D341Med (cell line): ENCODE measurements at regions not wholly inside any gene's neighbourhood (a gene's known extent, or its start where the extent isn't known, plus 50 kb on each side); places are given as distances from the start of the nearest gene placed in this dataset.
"Not testable (repeated sequence)": the region's sequence is repeated elsewhere in the genome, so short reads cannot be mapped to it uniquely, and the experiment has no call there.

Source experiments
- DNase-seq: peaks from one replicate; pipeline ENCODE4 v3.0.0; 2012; ENCODE audit warnings: low spot score

DNA sequence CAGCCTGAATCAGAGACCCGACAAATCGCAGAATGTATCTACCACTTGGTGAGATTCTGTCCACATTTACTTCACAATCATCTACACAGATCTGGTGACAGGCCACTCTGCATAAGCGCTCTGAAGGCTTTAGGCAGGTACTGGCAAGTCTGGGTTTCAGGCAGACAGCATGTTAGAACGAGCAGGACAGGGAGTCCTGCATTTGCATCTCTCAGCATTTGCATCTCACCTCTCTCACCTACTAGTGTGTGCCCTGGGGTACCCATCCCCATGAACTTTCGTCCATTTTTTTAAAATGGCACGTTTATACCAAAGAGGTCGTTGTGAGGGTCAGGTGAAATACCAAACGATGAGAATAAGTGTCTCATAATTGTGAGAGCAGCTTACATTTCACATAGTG lies 108.2 kb downstream of the SPATA31A1 start:
- DNase-seq: not testable (repeated sequence)

DNA sequence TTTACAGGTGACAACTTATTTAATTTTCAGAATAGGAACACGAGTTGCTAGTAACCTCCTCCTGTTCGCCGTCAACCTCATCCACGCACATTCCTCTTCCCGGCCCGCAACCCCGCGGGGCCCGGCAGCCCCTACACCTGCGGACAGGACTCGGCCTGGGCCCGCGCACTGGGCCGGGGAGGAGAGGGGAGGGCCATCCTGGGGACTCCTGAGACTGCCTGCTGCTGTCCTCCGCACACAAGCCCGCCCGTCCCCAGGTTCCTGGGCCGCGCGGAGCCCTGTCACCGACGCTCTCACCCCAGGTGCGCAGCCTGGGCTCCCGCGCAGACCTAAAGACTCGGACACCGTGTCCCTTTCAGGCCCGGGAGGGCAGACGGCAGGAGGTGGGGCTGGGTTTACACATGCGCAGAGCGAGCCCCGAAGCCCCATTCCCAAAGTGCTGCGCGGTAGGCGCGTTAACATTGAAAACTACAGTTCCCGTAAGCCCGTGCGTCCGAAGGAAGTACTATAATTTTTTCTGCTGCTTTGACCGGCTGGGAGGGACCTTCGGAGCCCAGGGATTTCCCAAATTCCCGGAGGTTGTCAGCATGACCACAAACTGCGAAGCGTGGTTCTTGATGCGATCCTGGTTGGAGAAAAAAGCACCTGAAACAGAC lies 108.8 kb downstream of the SPATA31A1 start:
- DNase-seq: not testable (repeated sequence)

DNA sequence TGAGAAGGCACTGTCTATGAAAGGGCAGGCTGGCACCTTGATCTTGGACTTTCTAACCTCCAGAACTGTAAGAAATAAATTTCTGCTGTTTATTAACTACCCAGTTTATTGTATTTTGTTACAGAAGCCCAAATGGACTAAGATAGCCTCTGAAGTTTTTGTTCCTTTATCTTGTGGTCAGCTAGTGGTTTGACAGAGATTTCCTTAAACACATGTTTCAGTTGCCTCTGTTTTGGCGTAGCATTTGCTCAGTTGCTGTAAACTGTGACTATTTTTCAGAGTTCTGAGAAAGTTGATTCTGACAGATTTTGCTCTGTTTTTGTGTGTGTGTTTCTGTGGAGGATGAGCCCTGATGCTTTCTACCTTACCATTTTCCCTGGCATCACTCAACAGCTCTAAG lies 119.0 kb downstream of the SPATA31A1 start:
- not testable (repeated sequence) for DNase-seq

DNA sequence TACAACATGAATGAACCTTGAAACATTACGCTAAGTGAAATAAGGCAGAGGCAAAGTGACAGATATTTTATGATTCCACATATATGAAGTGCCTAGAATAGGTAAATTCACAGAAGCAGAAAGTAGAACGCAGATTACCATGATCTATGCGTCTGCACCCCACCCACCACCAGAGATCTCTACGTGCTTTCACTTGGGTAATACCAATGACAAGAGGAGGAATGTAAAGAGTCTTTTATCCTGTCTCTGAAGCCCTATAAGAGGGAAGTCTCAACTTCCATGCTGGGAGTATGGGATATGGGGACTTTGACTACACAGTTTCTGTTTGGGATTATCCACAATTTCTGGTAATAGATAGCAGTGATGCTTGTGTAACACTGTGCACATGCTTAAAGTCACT lies 127.6 kb downstream of the SPATA31A1 start:
- not testable (repeated sequence) for DNase-seq

- not testable (repeated sequence) for DNase-seq
Observed at GRCh38 chr9:39483880-39484279, 128.4 kb downstream of the SPATA31A1 start.

DNA sequence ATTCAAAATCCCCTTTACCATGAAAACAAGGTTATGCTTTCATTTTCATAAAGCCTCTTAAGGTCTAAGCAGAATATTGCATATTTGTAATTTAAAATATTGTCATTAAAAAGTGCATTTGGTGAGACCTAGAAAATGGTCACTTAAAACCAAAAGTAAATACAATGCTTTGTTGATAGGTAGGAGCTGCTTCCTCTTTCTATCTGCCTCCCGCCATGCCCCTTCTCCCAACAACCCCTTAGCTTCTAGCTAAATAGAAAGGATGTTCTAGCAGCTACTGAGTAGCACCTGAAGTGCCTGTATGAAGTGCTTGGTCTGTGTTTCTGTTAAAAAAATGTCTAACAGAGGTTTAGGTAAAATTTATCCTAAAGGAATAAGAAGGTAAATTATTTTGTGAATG lies 128.8 kb downstream of the SPATA31A1 start:
- DNase-seq: not testable (repeated sequence)

GRCh38 chr9:39487477-39487876 lies 132.0 kb downstream of the SPATA31A1 start:
- DNase-seq: not testable (repeated sequence)

DNA sequence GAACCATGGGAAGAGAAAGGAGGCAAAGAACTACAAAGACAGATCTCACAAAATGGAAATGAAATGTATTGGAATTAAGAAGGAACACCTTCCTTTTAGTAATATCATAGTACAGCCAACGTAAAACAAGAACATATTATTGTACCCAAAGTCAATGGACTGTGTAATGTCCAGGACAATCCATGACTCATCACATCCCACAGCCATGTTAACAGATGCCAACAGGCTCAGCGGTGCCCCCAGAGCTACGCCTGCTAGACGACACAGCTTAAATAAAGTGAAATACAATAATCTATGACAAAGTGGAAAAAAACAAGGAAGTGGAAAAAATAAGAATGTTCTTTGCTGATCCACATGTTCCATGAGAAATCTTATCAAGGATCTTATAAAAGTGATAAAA lies 140.8 kb downstream of the SPATA31A1 start:
- DNase-seq: not testable (repeated sequence)

DNA sequence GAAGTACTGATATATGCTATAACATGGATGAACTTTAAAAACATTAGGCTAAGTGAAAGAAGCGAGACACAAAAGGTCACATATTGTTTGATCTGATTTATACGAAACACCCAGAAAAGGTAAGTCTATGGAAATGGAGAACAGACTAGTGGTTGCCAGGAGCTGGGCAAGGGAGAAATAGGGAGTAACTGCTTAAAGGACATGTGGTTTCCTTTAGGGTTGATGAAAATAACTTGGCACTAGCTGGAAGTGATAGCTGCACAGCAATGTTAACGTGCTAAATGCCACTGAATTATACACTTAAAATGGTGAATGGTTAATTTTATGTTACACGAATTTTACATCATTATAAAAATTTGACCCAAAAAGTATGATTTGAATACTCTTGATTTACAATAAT lies 147.7 kb downstream of the SPATA31A1 start:
- DNase-seq: not testable (repeated sequence)

GRCh38 chr9:39527387-39528029 lies 172.0 kb downstream of the SPATA31A1 start:
- not testable (repeated sequence) for DNase-seq

GRCh38 chr9:39532597-39532996 lies 177.1 kb downstream of the SPATA31A1 start:
- DNase-seq: not testable (repeated sequence)

DNA sequence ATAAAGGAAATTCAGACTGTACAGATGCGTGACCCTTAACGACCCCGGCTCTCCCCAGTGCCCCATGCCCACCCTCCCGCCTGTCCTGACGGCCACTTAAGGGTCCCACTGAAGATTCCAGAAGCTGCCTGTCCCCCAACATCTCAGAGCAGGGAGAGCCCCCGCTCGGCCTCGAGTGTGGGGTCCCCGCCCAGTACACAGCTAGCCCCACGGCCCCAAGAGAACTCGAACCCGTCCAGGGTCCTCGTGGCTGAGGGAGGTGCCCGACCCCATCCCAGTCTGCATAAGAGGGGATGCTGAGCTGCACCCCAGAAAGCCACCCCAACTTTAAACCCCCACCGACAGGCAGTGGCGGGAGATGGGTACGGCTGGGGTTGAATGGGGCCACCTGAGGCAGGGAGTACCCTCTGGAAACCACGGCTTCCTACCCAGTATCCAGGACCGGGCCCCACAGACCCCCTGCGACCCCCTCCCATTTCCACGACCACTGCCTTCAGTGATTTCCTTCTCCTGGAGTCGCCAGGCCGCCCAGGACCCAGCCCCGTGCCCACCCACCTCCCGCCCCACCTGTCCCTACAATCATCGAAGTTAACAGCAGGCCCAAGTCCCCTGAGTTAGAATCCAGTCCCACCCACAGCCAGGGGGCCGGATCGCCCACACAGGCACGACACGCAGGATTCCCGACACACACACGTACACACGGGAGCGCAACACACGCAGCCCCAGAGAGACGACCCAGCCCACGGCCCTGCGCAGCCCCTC lies 177.7 kb downstream of the SPATA31A1 start:
- not testable (repeated sequence) for DNase-seq

- DNase-seq: not testable (repeated sequence)
Observed at GRCh38 chr9:39533763-39534548, 178.5 kb downstream of the SPATA31A1 start.

DNA sequence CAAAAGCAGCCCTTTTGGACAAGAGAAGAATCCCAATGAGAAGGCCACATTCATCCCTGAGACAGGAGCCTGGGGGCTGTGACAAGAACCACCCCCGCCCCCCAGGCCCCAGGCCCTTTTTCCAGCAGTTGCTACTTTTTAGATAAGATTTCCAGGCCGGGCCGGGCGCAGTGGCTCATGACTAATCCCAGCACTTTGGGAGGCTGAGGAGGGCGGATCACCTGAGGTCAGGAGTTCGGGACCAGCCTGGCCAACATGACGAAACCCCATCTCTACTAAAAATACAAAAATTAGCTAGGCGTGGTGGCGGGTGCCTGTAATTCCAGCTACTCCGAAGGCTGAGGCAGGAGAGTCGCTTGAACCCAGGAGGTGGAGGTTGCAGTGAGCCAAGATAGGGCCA lies 179.4 kb downstream of the SPATA31A1 start:
- DNase-seq: not testable (repeated sequence)

DNA sequence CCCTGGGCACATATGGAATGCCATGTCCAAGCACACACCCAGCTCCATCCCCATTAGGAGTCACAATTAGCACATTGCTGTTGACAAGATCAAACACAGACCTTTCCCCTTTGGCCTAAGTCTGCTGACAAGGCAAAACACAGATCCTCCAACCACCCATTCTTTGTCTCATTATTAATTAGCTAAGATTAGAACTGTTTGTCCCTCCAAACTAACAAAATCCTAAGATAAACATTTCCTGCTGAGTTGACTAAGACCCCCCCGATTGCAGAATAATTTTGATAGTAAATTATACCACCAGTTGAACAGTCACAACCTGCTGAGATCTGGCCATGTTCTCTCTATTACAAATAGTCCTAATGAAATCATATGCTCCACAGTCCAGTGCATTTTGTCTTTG lies 186.7 kb downstream of the SPATA31A1 start:
- DNase-seq: not testable (repeated sequence)

DNA sequence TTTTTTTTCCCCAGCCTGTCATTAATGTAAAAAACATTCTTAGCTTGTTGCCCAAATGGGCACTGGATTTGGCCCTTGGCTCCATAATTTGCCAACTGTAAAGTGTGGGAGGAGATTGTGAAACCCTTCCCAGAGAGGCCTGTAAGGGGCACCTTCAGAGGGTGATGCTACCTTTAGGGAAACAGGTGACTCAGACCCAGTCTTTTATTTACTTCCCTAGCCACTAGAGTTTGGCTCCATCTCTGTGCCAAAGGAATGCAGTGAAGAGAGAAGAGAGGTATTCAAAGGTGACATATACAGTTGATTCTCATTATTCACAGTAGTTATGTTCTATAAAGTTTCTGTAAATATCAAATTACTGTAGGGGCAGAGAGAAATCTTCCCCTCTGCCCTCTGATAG lies 189.6 kb downstream of the SPATA31A1 start:
- DNase-seq: not testable (repeated sequence)

- DNase-seq: not testable (repeated sequence)
Observed at GRCh38 chr9:39550573-39550972, 195.1 kb downstream of the SPATA31A1 start.

GRCh38 chr9:39551544-39551943 lies 196.1 kb downstream of the SPATA31A1 start:
- DNase-seq: not testable (repeated sequence)

DNA sequence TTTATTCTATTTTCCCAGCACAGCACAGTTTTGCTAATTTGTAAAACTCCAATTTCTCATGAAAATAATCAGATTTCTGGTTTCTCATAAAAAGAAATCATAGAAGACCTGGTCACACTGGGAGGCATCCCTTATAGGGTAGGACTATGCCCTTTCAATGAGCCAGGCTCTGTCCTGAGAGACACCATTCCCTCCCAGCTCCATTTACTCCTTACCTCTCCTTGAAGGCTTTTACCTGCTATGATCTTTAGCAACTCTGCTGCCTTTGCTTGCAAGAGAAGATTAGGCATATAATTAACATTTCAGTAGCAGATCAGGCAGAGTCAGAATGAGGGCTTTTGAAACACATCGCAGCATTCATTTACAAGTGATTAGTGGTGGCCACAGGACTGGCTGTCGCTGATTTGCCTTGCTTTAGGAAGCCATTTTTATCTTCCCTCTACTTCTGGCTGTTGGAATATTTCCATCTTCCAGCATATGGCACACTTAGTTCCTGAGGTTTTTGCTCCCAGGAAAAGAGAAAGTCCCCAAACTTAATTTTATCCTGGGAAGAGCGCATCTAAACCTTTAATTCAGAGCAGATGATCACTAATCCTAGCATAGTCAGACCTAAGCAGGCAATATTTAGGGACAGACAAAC lies 196.9 kb downstream of the SPATA31A1 start:
- not testable (repeated sequence) for DNase-seq

- not testable (repeated sequence) for DNase-seq
Observed at GRCh38 chr9:39554352-39554751, 198.9 kb downstream of the SPATA31A1 start.

GRCh38 chr9:39559384-39559783 lies 203.9 kb downstream of the SPATA31A1 start:
- DNase-seq: not testable (repeated sequence)
